Esophagus muscularis mucosa (tissue), 4 donors: ENCODE measurements at regions not wholly inside any gene's neighbourhood (a gene's known extent, or its start where the extent isn't known, plus 50 kb on each side); places are given as distances from the start of the nearest gene placed in this dataset.

Source experiments
- EP300 ChIP-seq: sonication (generic); formaldehyde crosslinking; IDR thresholded peaks from one replicate; pipeline ENCODE4 v1.6.1; 2017; ENCODE audit warnings: antibody characterized with exemption
- POLR2A ChIP-seq: fragments of 450-650 bp; IDR thresholded peaks from one replicate; pipeline ENCODE4 v1.6.1; 2017; ENCODE audit warnings: antibody characterized with exemption, moderate library complexity, mild to moderate bottlenecking, low read depth
- TF ChIP-seq, protein P1 (sequence below), 3 experiments: fragments of 200-600 bp in 2 of 3; fragments of 450-650 bp in 1 of 3; sonication (generic) in 2 of 3; IDR thresholded peaks; one replicate each; pipeline ENCODE4 v1.5.1; 2017 to 2019; ENCODE audit warnings: antibody characterized with exemption in 3 of 3, mild to moderate bottlenecking in 2 of 3, moderate library complexity in 1 of 3

DNA sequence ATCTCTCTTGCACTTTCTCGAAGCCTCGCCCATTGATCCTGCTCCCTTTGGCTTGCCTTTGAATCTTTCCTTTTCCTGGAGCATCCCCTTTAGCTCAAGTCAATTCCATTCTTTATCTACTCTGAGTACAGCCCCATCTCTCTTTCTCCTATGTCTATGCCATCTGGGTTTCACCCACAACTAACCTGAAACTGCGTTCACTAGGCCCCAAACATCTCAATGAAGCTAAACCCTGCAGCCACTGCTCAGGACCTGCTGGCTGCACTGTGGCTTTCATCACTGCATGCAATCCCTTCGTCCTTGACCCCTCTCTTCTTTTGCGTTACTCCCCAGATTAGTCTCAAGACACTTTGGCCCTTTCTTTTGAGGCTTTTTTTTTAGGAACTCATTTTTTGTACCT is 81.6 kb upstream of the CYRIA start:
- TF ChIP-seq POLR2A: no peak
- no peak for TF ChIP-seq EP300
- TF ChIP-seq, protein P1, sequence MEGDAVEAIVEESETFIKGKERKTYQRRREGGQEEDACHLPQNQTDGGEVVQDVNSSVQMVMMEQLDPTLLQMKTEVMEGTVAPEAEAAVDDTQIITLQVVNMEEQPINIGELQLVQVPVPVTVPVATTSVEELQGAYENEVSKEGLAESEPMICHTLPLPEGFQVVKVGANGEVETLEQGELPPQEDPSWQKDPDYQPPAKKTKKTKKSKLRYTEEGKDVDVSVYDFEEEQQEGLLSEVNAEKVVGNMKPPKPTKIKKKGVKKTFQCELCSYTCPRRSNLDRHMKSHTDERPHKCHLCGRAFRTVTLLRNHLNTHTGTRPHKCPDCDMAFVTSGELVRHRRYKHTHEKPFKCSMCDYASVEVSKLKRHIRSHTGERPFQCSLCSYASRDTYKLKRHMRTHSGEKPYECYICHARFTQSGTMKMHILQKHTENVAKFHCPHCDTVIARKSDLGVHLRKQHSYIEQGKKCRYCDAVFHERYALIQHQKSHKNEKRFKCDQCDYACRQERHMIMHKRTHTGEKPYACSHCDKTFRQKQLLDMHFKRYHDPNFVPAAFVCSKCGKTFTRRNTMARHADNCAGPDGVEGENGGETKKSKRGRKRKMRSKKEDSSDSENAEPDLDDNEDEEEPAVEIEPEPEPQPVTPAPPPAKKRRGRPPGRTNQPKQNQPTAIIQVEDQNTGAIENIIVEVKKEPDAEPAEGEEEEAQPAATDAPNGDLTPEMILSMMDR (IDR thresholded peaks at IDR 0.05): no peak
